ENCODE measurements at regions not wholly inside any gene's neighbourhood (a gene's known extent, or its start where the extent isn't known, plus 50 kb on each side); places are given as distances from the start of the nearest gene placed in this dataset.

- no peaks in the 10 kb centered on the region for H3K9me3 Mint-ChIP-seq
- no peak overlapping the region for H3K27ac Mint-ChIP-seq
- H3K4me1 Mint-ChIP-seq = no peaks in the 10 kb centered on the region
- H3K36me3 Mint-ChIP-seq = no peaks in the 10 kb centered on the region
- peaks cover 3% of the 10 kb centered on the region for H3K27me3 Mint-ChIP-seq
- no peak overlapping the region for H3K4me3 Mint-ChIP-seq
These were observed 441.6 kb upstream of the KLF4 start for GRCh38 chr9:107931071-107931715.

- Mint-ChIP-seq H3K9me3 (no peaks in the 10 kb centered on the region), H3K4me1 (no peaks in the 10 kb centered on the region), H3K4me3 (no peak overlapping the region), H3K27me3 (peaks cover 2% of the 10 kb centered on the region), H3K36me3 (no peaks in the 10 kb centered on the region), H3K27ac (no peak overlapping the region)
These were observed 439.9 kb upstream of the KLF4 start for GRCh38 chr9:107929443-107929842.

- peaks cover 0 to 2% (median 1%) of the 10 kb centered on the region in 3 donors for H3K9me3 Mint-ChIP-seq
- no peaks in the 10 kb centered on the region for H3K36me3 Mint-ChIP-seq
- no peaks in the 10 kb centered on the region for H3K4me1 Mint-ChIP-seq
- no peaks in the 10 kb centered on the region for H3K27me3 Mint-ChIP-seq
- no peak overlapping the region for H3K4me3 Mint-ChIP-seq
- no peak overlapping the region for H3K27ac Mint-ChIP-seq
These were observed 439.3 kb upstream of the KLF4 start for GRCh38 chr9:107928701-107929371.

- Mint-ChIP-seq H3K4me1 (no peaks in the 10 kb centered on the region), H3K4me3 (no peak overlapping the region), H3K36me3 (no peaks in the 10 kb centered on the region), H3K27ac (no peak overlapping the region), H3K9me3 (peaks cover 0 to 4% (median 2%) of the 10 kb centered on the region in 3 donors), H3K27me3 (no peaks in the 10 kb centered on the region)
These were observed 437.7 kb upstream of the KLF4 start for GRCh38 chr9:107927276-107927675.

GRCh38 chr9:107925749-107926297, 436.3 kb upstream of the KLF4 start:
- Mint-ChIP-seq H3K27me3 (no peaks in the 10 kb centered on the region), H3K9me3 (peaks cover 0 to 4% (median 2%) of the 10 kb centered on the region in 3 donors), H3K4me1 (no peaks in the 10 kb centered on the region), H3K36me3 (no peaks in the 10 kb centered on the region), H3K27ac (no peak overlapping the region), H3K4me3 (no peak overlapping the region)

GRCh38 chr9:107922260-107922659, 432.7 kb upstream of the KLF4 start:
- H3K4me1 Mint-ChIP-seq = no peaks in the 10 kb centered on the region
- H3K36me3 Mint-ChIP-seq = no peaks in the 10 kb centered on the region
- H3K27me3 Mint-ChIP-seq = peaks cover 2% of the 10 kb centered on the region
- no peak overlapping the region for H3K4me3 Mint-ChIP-seq
- H3K27ac Mint-ChIP-seq = no peak overlapping the region
- H3K9me3 Mint-ChIP-seq = peaks cover 0 to 5% (median 4%) of the 10 kb centered on the region in 3 donors

GRCh38 chr9:107919263-107919662, 429.7 kb upstream of the KLF4 start:
- no peaks in the 10 kb centered on the region for H3K4me1 Mint-ChIP-seq
- peaks cover 0 to 12% (median 9%) of the 10 kb centered on the region in 3 donors for H3K9me3 Mint-ChIP-seq
- H3K27ac Mint-ChIP-seq = no peak overlapping the region
- H3K27me3 Mint-ChIP-seq = peaks cover 2% of the 10 kb centered on the region
- no peak overlapping the region for H3K4me3 Mint-ChIP-seq
- peaks cover 3% of the 10 kb centered on the region for H3K36me3 Mint-ChIP-seq

GRCh38 chr9:107918749-107919148, 429.2 kb upstream of the KLF4 start:
- peaks cover 3% of the 10 kb centered on the region for H3K36me3 Mint-ChIP-seq
- H3K27ac Mint-ChIP-seq = no peak overlapping the region
- peaks cover 2% of the 10 kb centered on the region for H3K27me3 Mint-ChIP-seq
- H3K4me3 Mint-ChIP-seq = no peak overlapping the region
- no peaks in the 10 kb centered on the region for H3K4me1 Mint-ChIP-seq
- H3K9me3 Mint-ChIP-seq = peaks cover 0 to 10% (median 8%) of the 10 kb centered on the region in 3 donors

GRCh38 chr9:107914151-107914550, 424.6 kb upstream of the KLF4 start:
- Mint-ChIP-seq H3K4me3 (no peak overlapping the region), H3K36me3 (peaks cover 3% of the 10 kb centered on the region), H3K4me1 (no peaks in the 10 kb centered on the region), H3K27ac (no peak overlapping the region), H3K9me3 (peaks cover 11 to 24% (median 14%) of the 10 kb centered on the region in 3 donors), H3K27me3 (peaks cover 2% of the 10 kb centered on the region)

GRCh38 chr9:107907715-107908114, 418.1 kb upstream of the KLF4 start:
- no peaks in the 10 kb centered on the region for H3K27me3 Mint-ChIP-seq
- no peak overlapping the region for H3K27ac Mint-ChIP-seq
- peaks cover 4 to 12% (median 10%) of the 10 kb centered on the region in 3 donors for H3K9me3 Mint-ChIP-seq
- H3K4me3 Mint-ChIP-seq = no peak overlapping the region
- H3K36me3 Mint-ChIP-seq = no peaks in the 10 kb centered on the region
- H3K4me1 Mint-ChIP-seq = peaks cover 3 to 10% (median 9%) of the 10 kb centered on the region in 3 donors

GRCh38 chr9:107907255-107907654, 417.7 kb upstream of the KLF4 start:
- Mint-ChIP-seq H3K4me3 (no peak overlapping the region), H3K36me3 (no peaks in the 10 kb centered on the region), H3K27ac (no peak overlapping the region), H3K27me3 (no peaks in the 10 kb centered on the region), H3K4me1 (peaks cover 3 to 10% (median 9%) of the 10 kb centered on the region in 3 donors), H3K9me3 (peaks cover under 1 to 8% (median 6%) of the 10 kb centered on the region in 3 donors)

- Mint-ChIP-seq H3K4me1 (peaks cover 3 to 10% (median 9%) of the 10 kb centered on the region in 3 donors), H3K9me3 (peaks cover 0 to 1% (median under 1%) of the 10 kb centered on the region in 3 donors), H3K27me3 (no peaks in the 10 kb centered on the region), H3K36me3 (no peaks in the 10 kb centered on the region), H3K27ac (no peak overlapping the region), H3K4me3 (no peak overlapping the region)
These were observed 416.5 kb upstream of the KLF4 start for GRCh38 chr9:107906074-107906473.

- no peaks in the 10 kb centered on the region for H3K36me3 Mint-ChIP-seq
- peaks cover 3 to 10% (median 9%) of the 10 kb centered on the region in 3 donors for H3K4me1 Mint-ChIP-seq
- no peak overlapping the region for H3K27ac Mint-ChIP-seq
- H3K4me3 Mint-ChIP-seq = no peak overlapping the region
- H3K9me3 Mint-ChIP-seq = no peaks in the 10 kb centered on the region
- H3K27me3 Mint-ChIP-seq = no peaks in the 10 kb centered on the region
These were observed 415.9 kb upstream of the KLF4 start for GRCh38 chr9:107905308-107906020.

- Mint-ChIP-seq H3K4me3 (no peak overlapping the region), H3K27me3 (peaks cover 2% of the 10 kb centered on the region), H3K27ac (no peak overlapping the region), H3K4me1 (peaks cover 0 to under 1% (median 0%) of the 10 kb centered on the region in 3 donors), H3K36me3 (peaks cover 1% of the 10 kb centered on the region), H3K9me3 (no peaks in the 10 kb centered on the region)
These were observed 410.4 kb upstream of the KLF4 start for GRCh38 chr9:107899961-107900330.

- H3K4me1 Mint-ChIP-seq = no peaks in the 10 kb centered on the region
- H3K9me3 Mint-ChIP-seq = no peaks in the 10 kb centered on the region
- H3K27ac Mint-ChIP-seq = no peak overlapping the region
- peaks cover 1% of the 10 kb centered on the region for H3K36me3 Mint-ChIP-seq
- peaks cover 2% of the 10 kb centered on the region for H3K27me3 Mint-ChIP-seq
- H3K4me3 Mint-ChIP-seq = no peak overlapping the region
These were observed 409.2 kb upstream of the KLF4 start for GRCh38 chr9:107898761-107899160.

All from IgD-negative memory B cell (primary cell).